HG03354 (cell line): ENCODE measurements at regions not wholly inside any gene's neighbourhood (a gene's known extent, or its start where the extent isn't known, plus 50 kb on each side); places are given as distances from the start of the nearest gene placed in this dataset.
"Not testable (repeated sequence)": the region's sequence is repeated elsewhere in the genome, so short reads cannot be mapped to it uniquely, and the experiment has no call there.

Experiments used
- ATAC-seq: cut with Tn5 transposase; IDR thresholded peaks from one replicate; pipeline ENCODE4 v1.9.1; 2021; ENCODE audit warnings: mild to moderate bottlenecking; ENCODE audit not compliant: unreplicated experiment, poor library complexity, severe bottlenecking

DNA sequence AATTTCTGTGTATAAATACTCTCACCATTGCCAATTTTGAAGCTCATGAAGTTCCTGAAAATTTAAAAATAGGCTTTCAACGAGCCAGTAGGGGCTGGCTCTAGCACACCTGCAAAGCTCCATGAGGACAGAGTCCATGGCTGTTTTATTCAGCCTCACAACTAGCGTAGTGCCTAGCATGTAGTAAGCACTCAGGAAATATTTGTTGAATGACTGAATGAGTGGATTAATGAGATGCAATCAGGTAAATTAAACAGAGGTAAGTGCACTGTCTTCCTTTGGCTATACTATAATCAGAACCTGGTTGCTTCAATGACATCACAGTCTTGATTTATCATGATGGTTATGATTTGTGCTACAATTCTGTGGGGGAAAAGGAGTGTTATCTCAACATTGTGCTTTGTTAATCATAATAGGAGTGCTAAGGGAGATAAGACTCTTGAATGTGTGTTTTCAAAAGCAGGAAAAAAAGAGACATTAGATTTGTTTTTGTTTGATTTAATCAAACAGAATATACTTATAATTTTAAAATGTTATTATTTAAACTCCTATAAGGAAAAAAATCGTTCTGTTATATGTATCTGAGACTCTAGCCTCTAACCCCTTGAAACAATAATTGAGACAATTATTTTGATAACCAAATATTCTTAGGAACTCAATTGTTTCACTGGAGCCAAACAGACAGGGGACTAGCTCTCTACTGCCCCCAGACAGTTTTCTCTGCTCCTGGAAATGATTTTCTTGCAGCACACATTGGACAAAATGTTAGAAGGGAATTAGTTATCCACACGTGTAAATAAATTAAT is 171.7 kb upstream of the ATP11B start:
- no peak for ATAC-seq

DNA sequence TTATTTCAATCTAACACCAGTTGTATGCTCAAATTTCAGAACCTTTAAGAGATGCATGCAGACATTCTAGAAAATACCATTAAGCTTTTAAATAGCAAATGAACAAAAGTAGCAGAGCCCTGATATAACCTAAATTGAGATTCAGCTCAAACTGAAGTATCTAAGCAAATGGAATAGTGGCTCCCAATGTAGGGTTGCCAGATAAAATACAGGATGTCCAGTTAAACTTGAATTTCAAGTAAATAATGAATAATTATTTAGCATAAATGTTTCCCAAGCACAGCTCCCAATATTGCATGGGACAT is 171.1 kb upstream of the ATP11B start:
- no peak for ATAC-seq

DNA sequence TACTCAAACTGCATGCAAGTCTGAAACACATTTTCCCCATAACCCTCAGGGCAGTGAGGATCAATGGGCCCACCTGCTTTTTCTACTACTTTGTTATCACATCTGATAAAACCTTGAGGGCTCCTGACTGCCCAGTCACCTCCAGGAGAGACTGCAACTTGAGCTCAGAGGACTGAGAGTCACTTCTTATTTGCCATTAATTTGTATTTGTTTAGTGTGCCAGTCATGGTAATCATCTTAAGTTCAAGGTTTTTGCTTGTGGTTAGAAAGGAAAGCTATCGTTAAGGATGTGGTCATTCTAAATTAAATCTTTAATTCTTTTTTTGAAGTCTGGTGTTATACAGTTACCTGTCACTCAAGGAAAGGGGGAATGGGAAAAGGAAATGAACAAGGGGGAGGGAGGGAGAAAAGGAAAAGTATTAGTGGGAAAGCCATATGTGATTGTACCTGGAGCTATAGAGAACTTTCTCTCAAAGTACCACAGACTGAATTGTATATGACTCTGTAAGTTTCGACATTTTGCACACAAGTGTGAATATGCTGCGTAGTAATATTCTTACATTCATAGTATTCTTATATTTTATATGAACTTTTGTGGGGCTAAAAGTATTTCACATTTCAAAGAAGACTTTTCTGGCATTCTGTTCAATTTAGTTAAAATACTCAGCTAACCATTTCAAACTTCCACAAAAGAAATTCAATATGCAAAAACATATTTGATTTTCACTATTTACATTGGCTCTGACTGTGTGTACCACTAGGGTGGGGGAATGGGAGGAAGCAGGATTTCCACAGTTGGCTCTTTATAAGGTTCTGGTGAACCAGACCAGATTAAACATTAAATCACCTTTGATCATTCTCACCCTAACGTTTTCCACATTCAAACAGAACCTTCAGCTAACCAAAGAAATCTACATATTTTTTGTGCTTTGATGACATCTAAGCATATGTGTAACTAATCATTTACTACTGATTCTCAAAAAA is 166.5 kb upstream of the ATP11B start:
- ATAC-seq, result no peak

DNA sequence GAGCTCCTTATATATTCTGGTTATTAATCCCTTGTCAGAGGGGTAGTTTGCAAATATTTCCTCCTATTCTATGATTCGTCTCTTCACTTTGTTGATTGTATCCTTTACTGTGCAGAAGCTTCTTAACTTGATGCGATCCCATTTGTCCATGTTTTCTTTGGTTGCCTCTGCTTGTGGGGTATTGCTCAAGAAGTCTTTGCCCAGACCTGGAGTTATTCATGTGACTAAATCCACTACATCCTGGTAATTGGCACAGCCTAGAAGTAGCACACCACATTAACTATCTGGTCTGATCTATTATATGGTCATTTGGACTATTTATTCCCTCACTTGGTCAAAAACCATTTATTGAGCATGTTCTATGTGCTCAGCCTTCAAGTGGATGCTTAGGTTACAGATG is 164.8 kb upstream of the ATP11B start:
- no peak for ATAC-seq

DNA sequence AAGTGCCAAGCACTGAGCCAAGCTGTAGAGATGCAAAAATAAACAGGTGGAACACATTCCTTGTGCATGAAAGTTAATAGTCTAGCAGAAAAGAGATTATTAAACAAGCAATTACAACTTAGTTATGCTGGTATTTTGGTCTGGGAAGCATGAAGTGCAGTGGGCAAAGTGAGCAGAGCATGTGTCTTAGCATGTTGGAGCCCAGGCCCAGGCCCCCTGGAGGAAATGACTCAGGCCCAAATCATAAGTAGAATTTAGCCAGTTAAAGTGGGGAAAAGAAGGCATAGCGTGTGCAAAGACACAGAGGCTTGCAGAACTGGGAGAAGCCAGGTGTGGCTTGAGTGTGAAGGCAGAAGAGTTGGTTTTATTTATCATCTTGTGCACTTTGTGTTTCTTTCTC is 163.8 kb upstream of the ATP11B start:
- no peak for ATAC-seq

DNA sequence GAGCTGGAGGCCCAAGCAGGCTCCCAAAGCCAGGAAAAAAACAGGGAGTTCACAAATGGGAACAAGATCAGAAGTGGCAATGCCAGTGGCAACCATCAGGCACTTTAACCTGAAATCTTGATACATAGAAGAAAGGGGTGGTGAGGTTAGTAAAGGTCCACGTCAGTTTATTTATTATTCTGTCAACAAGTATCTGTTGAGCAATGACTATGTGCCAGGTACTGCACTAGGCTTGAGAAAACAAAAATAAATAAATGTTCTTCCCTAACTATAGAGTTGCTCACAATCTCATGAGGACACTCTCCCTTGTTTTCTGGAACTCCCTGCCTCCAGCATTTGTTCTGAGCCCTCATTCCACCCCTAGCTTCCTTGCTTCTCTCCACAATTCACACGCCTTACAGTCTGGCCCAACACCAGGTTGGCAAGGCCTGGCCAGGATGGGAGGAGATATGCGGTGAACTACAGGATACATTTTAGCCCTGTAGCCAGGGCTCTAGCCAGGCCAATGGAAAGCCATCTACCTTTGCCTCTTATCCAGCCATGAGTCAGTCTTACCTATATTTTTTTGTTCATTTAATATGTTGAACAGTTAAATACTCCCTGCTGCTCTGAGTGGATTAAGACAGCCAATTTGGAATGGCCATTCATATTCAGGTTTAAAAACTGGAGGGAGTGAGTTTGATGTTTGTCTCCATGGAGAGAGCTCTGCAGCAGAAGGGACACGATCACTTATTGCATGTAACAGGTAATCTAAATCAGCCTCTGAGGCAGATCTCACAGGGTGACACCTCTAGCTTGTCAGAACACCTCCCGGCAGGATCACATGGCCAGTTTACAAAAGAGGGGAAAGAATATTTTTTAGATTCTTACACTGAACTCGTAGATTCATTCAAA is 161.9 kb upstream of the ATP11B start:
- no peak for ATAC-seq

DNA sequence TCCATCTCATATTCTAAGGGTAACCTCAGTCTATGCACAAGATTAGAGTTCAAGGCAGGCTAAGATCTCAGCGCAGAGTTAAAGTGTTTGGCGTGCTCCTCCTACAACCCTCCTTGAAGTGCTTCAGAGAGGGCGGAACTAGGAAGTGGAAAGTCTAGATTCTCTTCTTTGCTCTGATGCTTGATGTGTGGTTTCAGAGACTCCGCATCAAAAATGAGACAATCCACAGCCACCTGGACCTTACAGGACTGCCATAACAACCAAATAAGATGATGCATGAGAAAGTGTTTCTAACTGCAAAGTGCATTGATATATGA is 161.3 kb upstream of the ATP11B start:
- ATAC-seq, result no peak

DNA sequence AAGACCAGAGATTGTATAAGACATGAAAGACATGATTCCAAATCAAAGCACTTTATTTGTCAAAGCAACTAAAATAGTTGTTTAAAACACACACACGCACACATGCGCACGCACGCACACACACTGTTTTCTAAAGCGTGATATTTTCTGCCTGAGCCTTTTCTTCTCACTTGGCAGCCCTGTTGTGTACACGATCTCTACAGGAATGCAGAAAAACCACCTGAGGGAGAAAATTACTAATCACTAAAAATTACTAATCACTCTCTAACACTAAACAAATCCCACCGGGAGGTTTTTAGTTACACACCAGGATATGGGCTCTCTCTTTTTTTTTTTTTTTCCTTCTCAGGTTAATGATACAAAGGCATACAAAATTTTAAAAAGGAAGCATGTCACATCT is 160.1 kb upstream of the ATP11B start:
- no peak for ATAC-seq

DNA sequence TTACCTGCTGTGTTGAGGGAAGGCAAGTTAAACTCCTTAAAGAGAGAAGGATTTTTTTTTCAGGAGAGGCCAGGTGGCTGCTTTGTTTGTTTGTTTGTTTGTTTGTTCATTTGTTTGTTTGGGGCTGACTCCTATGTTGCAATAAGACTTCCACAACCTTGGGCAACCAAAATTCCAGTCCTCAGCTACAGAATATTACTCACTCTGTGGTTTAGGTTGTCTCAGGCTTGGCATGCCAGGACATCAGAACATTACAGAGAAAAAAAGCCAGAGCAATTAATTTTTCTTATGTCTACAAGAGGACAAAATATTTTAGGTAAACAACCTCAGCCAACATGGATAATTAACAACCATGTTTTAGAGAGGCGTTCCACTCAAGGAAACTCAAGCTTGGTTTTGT is 156.7 kb upstream of the ATP11B start:
- ATAC-seq, result no peak

DNA sequence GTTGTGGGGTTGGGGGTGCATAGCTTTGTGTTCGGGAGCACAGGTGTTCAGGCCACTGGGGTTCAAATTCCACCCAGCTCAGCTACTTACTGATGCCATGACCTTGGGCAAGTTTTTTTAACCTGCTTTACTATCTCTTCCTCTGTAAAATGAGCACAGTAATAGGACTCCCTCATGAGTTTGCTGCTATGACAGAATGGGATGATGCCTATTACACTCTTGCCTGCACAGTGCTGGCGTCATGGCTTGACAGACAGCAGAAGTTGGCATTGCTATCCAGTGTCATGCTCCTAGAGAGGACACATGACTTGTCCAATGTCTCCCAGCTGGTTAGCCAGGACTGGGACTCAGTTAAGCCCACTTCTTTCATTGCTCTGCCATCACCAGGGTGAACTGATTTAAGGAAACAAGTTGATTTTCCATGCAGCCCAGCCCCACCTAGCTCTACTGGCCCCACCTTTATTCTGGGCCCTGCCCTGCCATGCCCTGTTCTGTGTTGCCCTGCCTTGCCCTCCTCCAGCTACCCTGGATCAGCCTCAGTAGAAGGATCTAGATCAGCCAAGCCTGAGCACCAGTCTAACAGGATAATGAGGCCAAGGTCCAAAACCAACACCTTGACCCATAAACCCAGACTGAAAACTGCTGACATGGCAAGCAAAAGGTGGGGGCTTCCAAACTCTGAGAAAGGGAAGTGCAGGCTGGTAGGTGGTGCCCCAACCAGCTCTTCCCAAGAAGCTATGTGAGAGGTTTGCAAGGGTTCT is 155.8 kb upstream of the ATP11B start:
- ATAC-seq, result no peak

DNA sequence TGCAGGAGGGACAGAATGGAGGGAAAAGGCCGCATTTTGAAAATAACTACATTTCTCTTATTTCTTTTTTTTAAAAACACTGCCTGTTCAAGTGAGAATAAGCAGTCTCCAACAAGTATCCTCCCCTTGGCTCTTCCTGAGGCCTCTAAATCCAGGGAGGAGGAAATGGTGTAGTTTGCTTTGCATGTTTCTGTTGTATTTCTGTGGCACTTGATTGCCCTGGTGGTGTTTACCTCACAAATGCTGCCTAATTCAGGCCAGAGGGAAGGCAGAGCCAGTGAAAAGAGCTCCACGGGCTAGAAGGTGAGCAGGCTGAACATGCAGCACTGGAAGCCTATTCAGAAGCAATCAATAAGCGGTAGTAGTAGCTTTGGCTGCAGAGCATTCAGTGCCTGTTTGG is 149.3 kb upstream of the ATP11B start:
- no peak for ATAC-seq

DNA sequence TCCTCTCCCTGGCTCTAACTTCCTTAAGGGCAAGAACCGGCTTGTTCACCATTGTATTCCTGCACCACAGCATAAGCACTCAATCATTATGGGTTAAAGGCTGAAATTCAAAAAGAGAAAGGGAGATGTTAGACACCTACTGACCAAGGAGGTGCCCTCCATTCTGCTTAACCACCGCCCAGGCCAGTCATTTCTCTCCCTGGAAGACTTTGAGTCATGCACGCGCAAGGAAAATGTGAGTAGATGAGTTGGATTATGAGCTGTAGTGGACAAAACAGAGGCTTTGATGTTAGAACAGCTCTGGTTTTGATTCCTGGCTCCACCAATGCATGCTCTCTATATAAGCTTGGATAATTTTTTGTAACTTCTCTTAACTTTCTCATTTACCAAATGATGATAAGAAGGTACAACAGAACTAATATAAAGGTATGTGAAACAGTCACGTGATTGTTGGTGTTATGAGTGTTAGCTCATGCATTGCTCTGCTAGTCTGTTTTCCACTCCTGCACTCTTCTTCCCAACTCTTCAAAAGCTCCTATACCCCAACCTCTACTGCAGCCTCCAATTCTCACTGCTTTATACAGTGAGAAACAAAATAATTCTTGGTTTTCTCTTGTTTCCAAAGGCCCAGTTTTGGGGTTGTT is 148.4 kb upstream of the ATP11B start:
- ATAC-seq, result no peak

DNA sequence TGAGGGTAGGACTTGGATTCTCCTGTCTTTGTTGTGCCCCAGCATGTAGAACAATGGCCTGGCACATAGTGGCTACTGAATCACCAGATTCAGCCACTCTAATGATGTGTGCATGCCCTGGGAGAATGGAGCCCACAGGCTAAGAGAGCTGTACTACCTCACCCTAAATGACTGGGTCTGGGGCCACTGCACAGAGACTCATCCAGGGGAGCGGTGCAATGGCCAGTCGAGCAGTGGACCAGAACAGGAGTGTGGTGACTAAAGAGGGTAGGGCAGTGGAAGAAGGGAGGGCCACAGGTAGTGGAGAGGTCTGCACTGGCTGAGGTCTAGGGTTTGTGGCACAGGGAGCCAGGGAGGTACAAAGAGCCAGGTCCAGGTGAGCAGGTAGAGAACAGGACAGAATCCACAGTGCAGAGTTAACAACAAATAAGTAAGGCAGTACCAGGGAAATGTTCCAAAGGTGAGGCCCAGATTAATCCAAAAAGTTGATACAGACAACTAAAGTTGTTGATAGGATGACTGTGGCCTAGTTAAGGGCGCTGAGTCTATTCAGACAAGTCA is 142.7 kb upstream of the ATP11B start:
- ATAC-seq, result no peak

DNA sequence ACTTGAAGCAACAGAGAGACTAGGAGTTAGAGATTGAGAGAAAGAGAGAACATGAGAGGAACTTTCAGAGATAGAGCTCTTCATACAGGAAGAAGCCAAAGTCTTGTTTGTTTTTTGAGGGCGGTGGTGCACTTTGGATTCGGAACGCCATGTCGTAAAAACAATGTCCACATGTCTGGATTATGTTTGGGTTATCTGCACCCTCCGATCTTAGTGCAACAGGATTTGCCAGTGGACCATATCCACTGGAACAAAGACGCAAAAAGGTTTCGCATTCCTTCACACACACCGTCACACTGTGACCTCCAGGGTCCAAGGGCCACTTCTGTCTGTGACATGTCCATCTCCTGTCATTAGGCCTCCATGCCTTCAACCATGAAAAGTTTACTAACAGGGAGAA is 141.8 kb upstream of the ATP11B start:
- ATAC-seq, result no peak

DNA sequence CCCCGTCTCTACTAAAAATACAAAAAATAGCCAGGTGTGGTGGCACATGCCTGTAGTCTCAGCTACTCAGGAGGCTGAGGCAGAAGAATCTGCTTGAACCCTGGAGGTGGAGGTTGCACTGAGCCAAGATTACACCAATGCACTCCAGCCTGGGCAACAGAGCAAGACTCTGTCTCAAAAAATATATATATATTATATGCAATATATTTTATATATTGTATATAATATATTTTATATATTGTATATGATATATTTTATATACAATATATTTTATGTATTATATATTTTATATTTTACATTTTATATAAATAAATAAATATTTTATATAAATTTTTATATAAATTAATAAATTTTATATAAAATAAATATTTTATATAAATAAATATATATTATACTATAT is 140.2 kb upstream of the ATP11B start:
- not testable (repeated sequence) for ATAC-seq

DNA sequence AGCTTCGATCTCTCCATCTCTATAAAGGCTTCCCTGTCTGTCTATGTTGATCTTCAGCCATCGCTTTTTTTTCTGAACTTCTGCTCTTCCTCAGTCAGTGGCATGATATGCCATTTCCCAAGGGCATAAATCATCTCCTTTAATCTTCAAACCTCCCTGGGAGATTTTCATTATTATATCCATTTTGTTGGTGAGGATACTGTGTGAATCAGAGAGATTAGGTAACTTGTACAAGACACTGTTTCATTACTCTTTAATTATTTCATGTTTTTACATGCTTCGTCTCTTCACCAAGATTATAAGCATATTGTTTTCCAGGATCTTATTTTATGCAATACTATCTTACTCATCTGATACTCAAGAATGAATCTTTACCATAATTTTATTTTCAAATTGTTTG is 124.8 kb upstream of the ATP11B start:
- no peak for ATAC-seq

DNA sequence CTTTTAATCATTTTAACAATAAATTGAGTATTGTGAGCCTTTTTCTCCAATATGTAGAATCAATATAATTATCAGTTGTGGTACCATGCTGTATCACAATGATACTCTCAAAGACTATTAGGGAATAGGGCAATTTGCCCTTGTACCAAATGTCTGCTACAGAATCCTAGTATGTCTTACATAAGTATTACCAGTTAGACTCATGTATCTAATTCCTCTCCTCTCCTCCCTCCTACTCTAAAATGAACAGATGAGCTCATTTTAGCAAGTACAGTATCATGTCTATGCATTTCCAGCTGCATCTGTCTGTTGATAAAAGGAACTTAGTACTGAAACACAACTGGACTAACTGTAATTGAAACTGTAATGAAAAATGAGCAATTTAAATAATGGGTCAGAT is 124.3 kb upstream of the ATP11B start:
- ATAC-seq, result no peak

DNA sequence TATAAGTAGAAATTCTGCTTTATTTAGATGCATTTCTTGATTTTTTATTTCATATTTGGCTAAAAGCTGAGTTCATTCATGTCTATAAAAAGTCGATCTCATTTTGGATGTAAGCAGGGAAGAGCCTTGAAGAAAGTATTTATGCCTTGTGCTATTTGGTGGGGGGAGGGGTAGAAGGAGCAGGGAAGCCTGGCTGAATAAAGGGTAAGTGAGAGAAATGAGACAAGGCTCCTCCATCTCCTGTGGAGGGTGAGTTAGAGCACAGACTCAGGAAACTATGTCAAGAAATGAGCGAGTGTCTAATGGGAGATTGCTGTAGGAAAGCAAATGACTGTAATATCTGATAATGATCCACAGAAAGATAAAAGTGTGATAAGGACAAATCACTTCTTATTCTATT is 121.8 kb upstream of the ATP11B start:
- no peak for ATAC-seq

DNA sequence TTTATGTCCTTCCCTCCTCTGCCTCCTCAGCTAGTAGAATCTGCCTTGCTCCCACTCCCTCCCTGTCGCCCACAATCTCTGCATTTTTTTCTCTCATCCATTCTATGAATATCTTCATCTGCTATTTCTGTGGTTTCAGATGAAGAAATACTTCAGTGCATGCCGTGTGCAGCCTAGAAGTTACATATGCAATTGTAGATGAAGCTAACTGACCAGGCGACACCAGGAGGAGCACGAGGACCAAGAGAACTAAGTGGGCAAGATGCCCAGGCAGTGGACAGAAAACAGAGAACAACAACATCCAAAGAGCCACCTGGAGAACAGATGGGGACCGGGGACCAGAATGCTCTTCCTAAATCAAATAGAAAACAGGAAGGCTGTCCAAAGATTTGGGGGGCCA is 121.4 kb upstream of the ATP11B start:
- ATAC-seq, result no peak
